ENCODE measurements at regions not wholly inside any gene's neighbourhood (a gene's known extent, or its start where the extent isn't known, plus 50 kb on each side); places are given as distances from the start of the nearest gene placed in this dataset. TPM values are rescaled to one million over a fixed set of nuclear protein-coding genes. Genes with fewer than 3 reads are reported as not detected.

DNA sequence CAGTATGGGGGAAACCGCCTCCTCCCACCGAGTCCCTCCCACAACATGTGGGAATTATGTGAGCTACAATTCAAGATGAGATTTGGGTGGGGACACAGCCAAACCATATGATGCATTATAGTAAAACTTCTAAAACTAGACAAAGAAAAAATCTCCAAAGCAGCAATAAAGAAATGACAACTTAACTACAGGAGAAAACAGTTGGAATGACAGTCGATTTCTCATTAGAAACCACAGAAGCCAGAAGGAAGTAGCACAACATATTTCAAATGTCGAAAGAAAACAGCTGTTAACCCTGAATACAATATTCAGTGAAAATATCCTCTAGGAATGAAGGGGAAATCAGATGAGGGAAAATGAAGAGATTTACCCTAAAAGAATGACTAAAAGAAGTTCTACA lies 53.5 kb upstream of the TCF4 start:
- TF ChIP-seq, protein P1, sequence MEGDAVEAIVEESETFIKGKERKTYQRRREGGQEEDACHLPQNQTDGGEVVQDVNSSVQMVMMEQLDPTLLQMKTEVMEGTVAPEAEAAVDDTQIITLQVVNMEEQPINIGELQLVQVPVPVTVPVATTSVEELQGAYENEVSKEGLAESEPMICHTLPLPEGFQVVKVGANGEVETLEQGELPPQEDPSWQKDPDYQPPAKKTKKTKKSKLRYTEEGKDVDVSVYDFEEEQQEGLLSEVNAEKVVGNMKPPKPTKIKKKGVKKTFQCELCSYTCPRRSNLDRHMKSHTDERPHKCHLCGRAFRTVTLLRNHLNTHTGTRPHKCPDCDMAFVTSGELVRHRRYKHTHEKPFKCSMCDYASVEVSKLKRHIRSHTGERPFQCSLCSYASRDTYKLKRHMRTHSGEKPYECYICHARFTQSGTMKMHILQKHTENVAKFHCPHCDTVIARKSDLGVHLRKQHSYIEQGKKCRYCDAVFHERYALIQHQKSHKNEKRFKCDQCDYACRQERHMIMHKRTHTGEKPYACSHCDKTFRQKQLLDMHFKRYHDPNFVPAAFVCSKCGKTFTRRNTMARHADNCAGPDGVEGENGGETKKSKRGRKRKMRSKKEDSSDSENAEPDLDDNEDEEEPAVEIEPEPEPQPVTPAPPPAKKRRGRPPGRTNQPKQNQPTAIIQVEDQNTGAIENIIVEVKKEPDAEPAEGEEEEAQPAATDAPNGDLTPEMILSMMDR (IDR thresholded peaks at IDR 0.05; ENCODE audit: insufficient read depth, low read depth, low read length): no peak
- no peak overlapping the region for H3K4me3 ChIP-seq (ENCODE audit: low read depth, low read length)
- DNase-seq (ENCODE audit: low read depth): peak; percentile 26

Small RNA genes in the stretch of these regions (small RNA-seq; reads per million reads assigned to genes)
- gene RF00045: not detected
